Islet of Langerhans (tissue), 1 donor: ENCODE measurements at regions not wholly inside any gene's neighbourhood (a gene's known extent, or its start where the extent isn't known, plus 50 kb on each side); places are given as distances from the start of the nearest gene placed in this dataset.
"Not testable (repeated sequence)": the region's sequence is repeated elsewhere in the genome, so short reads cannot be mapped to it uniquely, and the experiment has no call there.

Experiments used
- FAIRE-seq: peaks from one replicate; lab custom pipeline; 2011; peaks lifted over from hg19 to GRCh38; lab: Jason Lieb, UNC

- FAIRE-seq = peak; percentile 49
Measured at GRCh38 chr2:150370561-150370960, 116.9 kb downstream of the RND3 start.

- no peak for FAIRE-seq
Measured at GRCh38 chr2:150369862-150370261, 117.6 kb downstream of the RND3 start.

GRCh38 chr2:150358468-150358807 is 129.0 kb downstream of the RND3 start:
- FAIRE-seq = no peak

- no peak for FAIRE-seq
Measured at GRCh38 chr2:150357770-150358467, 129.5 kb downstream of the RND3 start.

- FAIRE-seq = no peak
Measured at GRCh38 chr2:150355440-150355839, 132.0 kb downstream of the RND3 start.

GRCh38 chr2:150353376-150353775 is 134.1 kb downstream of the RND3 start:
- FAIRE-seq = no peak

GRCh38 chr2:150351922-150352321 is 135.5 kb downstream of the RND3 start:
- no peak for FAIRE-seq

- no peak for FAIRE-seq
Measured at GRCh38 chr2:150350500-150350899, 137.0 kb downstream of the RND3 start.

GRCh38 chr2:150346806-150347205 is 140.7 kb downstream of the RND3 start:
- FAIRE-seq = no peak

GRCh38 chr2:150341982-150342680 is 145.3 kb downstream of the RND3 start:
- no peak for FAIRE-seq

GRCh38 chr2:150339951-150340350 is 147.5 kb downstream of the RND3 start:
- peak; percentile 91 for FAIRE-seq

- no peak for FAIRE-seq
Measured at GRCh38 chr2:150339282-150339681, 148.2 kb downstream of the RND3 start.

- FAIRE-seq = no peak
Measured at GRCh38 chr2:150335596-150335995, 151.9 kb downstream of the RND3 start.

GRCh38 chr2:150332383-150332782 is 155.1 kb downstream of the RND3 start:
- no peak for FAIRE-seq

- FAIRE-seq = no peak
Measured at GRCh38 chr2:150327564-150328489, 159.6 kb downstream of the RND3 start.

- no peak for FAIRE-seq
Measured at GRCh38 chr2:150325656-150326314, 161.7 kb downstream of the RND3 start.

GRCh38 chr2:150323071-150323470 is 164.4 kb downstream of the RND3 start:
- FAIRE-seq = not testable (repeated sequence)

- no peak for FAIRE-seq
Measured at GRCh38 chr2:150320608-150321007, 166.9 kb downstream of the RND3 start.

- FAIRE-seq = no peak
Measured at GRCh38 chr2:150319658-150320555, 167.6 kb downstream of the RND3 start.

- no peak for FAIRE-seq
Measured at GRCh38 chr2:150319085-150319484, 168.4 kb downstream of the RND3 start.

- no peak for FAIRE-seq
Measured at GRCh38 chr2:150312271-150312670, 175.2 kb downstream of the RND3 start.
